K562 (cell line): ENCODE measurements at regions not wholly inside any gene's neighbourhood (a gene's known extent, or its start where the extent isn't known, plus 50 kb on each side); places are given as distances from the start of the nearest gene placed in this dataset.
A peak's percentile ranks its signal among the peaks of the same experiment; 100 is the strongest.

Experiments
- ATAC-seq: fragments of 200-7000 bp; cut with Tn5 transposase; 3 replicates; pipeline ENCODE4 v1.9.1; 2020; ENCODE audit warnings: moderate library complexity
- BruUV-seq: library from RNA; stranded (reverse); fragments of 400-500 nt; replicated peaks from 2 replicates; lab custom pipeline; 2021; lab: Mats Ljungman, UMichigan
- CTCF ChIA-PET: fragments of 300-600 bp; formaldehyde crosslinking; extraction: SDS; loops from one replicate; lab custom pipeline; 2021; ENCODE audit warnings: low intra/inter-chr PET ratio; lab: Yijun Ruan, JAX
- POLR2A ChIA-PET: fragments of 300-600, 350-650 bp; sonication (Branson Sonifier 250); formaldehyde crosslinking; extraction: SDS; loops from one replicate; lab custom pipeline; 2021; ENCODE audit warnings: antibody characterized with exemption, inconsistent platforms; lab: Yijun Ruan, JAX
- DNase-seq, 4 experiments: peaks; one replicate each; pipeline versions ENCODE4 v3.0.0 to v3.0.0-alpha.2; 2011 to 2018; ENCODE audit warnings: low spot score in 3 of 4, mixed read lengths in 3 of 4; ENCODE audit errors: extremely low read depth in 1 of 4
- FAIRE-seq: peaks from 2 replicates; lab custom pipeline; 2011; peaks lifted over from hg19 to GRCh38; lab: Jason Lieb, UNC
- H2AFZ ChIP-seq: 2 replicates; pipeline ENCODE4 v1.6.0; 2011; ENCODE audit warnings: low read depth, low read length, control low read depth, inconsistent platforms
- H3K27ac ChIP-seq: fragments of 200-600 bp; 3 replicates; pipeline ENCODE4 v1.8.0; 2011; ENCODE audit warnings: low read depth, mild to moderate bottlenecking, control low read depth, inconsistent platforms, low read length, moderate library complexity, mixed read lengths; ENCODE audit errors: extremely low read depth
- H3K27me3 ChIP-seq, 2 experiments: fragments of 300-600 bp in 1 of 2; 2 replicates in 1 of 2; 3 replicates in 1 of 2; pipeline versions ENCODE4 v1.6.0 to v1.8.0; 2011; ENCODE audit warnings: inconsistent platforms in 2 of 2, low read length in 2 of 2, mild to moderate bottlenecking in 1 of 2, mixed read lengths in 1 of 2, moderate library complexity in 1 of 2; ENCODE audit not compliant: control insufficient read depth in 2 of 2, insufficient read depth in 2 of 2
- H3K36me3 ChIP-seq: fragments of 300-600 bp; 3 replicates; pipeline ENCODE4 v1.8.0; 2011; ENCODE audit warnings: mild to moderate bottlenecking, low read length, inconsistent platforms; ENCODE audit not compliant: control insufficient read depth, insufficient read depth
- H3K4me1 ChIP-seq, 2 experiments: fragments of 200-600 bp in 1 of 2; replicated peaks in 1 of 2; 2 replicates in 1 of 2; 3 replicates in 1 of 2; pipeline versions ENCODE4 v1.5.1 to v1.8.0; 2011; ENCODE audit warnings: inconsistent platforms in 2 of 2, low read length in 2 of 2, mild to moderate bottlenecking in 1 of 2, mixed read lengths in 1 of 2, moderate library complexity in 1 of 2; ENCODE audit not compliant: control insufficient read depth in 2 of 2, insufficient read depth in 2 of 2
- H3K4me2 ChIP-seq: 2 replicates; pipeline ENCODE4 v1.6.1; 2011; ENCODE audit warnings: low read length, control low read depth, inconsistent platforms, mixed read lengths; ENCODE audit not compliant: insufficient read depth
- H3K4me3 ChIP-seq: fragments of 200-600 bp; sonication (generic), shearing (Covaris generic); 2 replicates; pipeline ENCODE4 v1.5.1; 2016; ENCODE audit warnings: control low read depth, inconsistent platforms
- H3K79me2 ChIP-seq: fragments of 200-600 bp; 3 replicates; pipeline ENCODE4 v1.8.0; 2011; ENCODE audit warnings: low read length, inconsistent platforms; ENCODE audit not compliant: control insufficient read depth, insufficient read depth
- H3K9ac ChIP-seq, 2 experiments: 2 replicates each; pipeline versions ENCODE4 v1.6.0 to v1.6.1; 2011; ENCODE audit warnings: low read depth in 2 of 2, low read length in 2 of 2, control low read depth in 1 of 2, inconsistent platforms in 1 of 2, mild to moderate bottlenecking in 1 of 2, mixed read lengths in 1 of 2; ENCODE audit not compliant: insufficient read depth in 1 of 2
- H3K9me1 ChIP-seq: one replicate; pipeline ENCODE4 v1.6.0; 2011; ENCODE audit warnings: inconsistent platforms, mild to moderate bottlenecking, low read length, moderate library complexity; ENCODE audit not compliant: control insufficient read depth, insufficient read depth
- H3K9me3 ChIP-seq: replicated peaks from 2 replicates; pipeline ENCODE4 v1.5.1; 2011; ENCODE audit warnings: low read depth, low read length, inconsistent platforms; ENCODE audit not compliant: control insufficient read depth, insufficient read depth
- H4K20me1 ChIP-seq: replicated peaks from 2 replicates; pipeline ENCODE4 v1.6.1; 2011; ENCODE audit warnings: low read length, inconsistent platforms, mixed read lengths; ENCODE audit not compliant: control insufficient read depth, insufficient read depth
- EGR1 ChIP-seq: fragments of 450-650 bp; conservative IDR thresholded peaks from 2 replicates; pipeline ENCODE4 v1.6.1; 2017; ENCODE audit warnings: mild to moderate bottlenecking
- HDAC3 ChIP-seq: fragments of 450-650 bp; IDR thresholded peaks from 2 replicates; pipeline ENCODE4 v1.6.1; 2018; ENCODE audit warnings: borderline replicate concordance, mild to moderate bottlenecking, moderate library complexity; ENCODE audit not compliant: partially characterized antibody
- HDAC6 ChIP-seq: IDR thresholded peaks from 2 replicates; pipeline ENCODE4 v1.6.1; 2012; ENCODE audit warnings: low read depth, mild to moderate bottlenecking, control low read depth, inconsistent platforms, low read length, moderate library complexity
- NR2C2 ChIP-seq, 2 experiments: fragments of 200-800 bp in 1 of 2; sonication (Bioruptor generic) in 1 of 2; sonication (generic) in 1 of 2; formaldehyde crosslinking in 1 of 2; IDR thresholded peaks; 2 replicates each; pipeline versions ENCODE4 v1.6.1 to v1.8.0; 2016 to 2022; ENCODE audit warnings: mild to moderate bottlenecking in 1 of 2, missing compliant biosample characterization in 1 of 2, missing genetic modification characterization in 1 of 2, missing genetic modification reagents in 1 of 2
- TRIM24 ChIP-seq, 2 experiments: fragments of 450-650 bp; IDR thresholded peaks; 2 replicates each; pipeline ENCODE4 v1.6.1; 2016
- TRIM28 ChIP-seq: fragments of 450-650 bp; IDR thresholded peaks from 2 replicates; pipeline ENCODE4 v1.6.1; 2017
- UBTF ChIP-seq, 2 experiments: IDR thresholded peaks; 2 replicates each; pipeline ENCODE4 v1.6.1; 2012; ENCODE audit warnings: improper control_type of control experiment in 2 of 2, low read depth in 2 of 2, low read length in 2 of 2, borderline replicate concordance in 1 of 2
- WGBS: fragments of 100-300 bp; shearing (Covaris generic); methylation state at CpG from one replicate; pipeline ENCODE4 v1.1.6; 2016; ENCODE audit warnings: low coverage, mixed read lengths; ENCODE audit not compliant: insufficient coverage; ENCODE audit errors: missing lambda C conversion rate; 5-methylcytosine and 5-hydroxymethylcytosine counted together
- in situ Hi-C: fragments of 300-500 bp; cut with MboI; formaldehyde crosslinking; loops from 4 replicates; pipeline ENCODE4 v1.15.0; 2018; ENCODE audit warnings: inconsistent platforms, mixed read lengths
- intact Hi-C: fragments of 100-400 bp; cut with micrococcal nuclease; formaldehyde crosslinking; loops from 2 replicates; pipeline ENCODE4 v1.14.2; 2022

DNA sequence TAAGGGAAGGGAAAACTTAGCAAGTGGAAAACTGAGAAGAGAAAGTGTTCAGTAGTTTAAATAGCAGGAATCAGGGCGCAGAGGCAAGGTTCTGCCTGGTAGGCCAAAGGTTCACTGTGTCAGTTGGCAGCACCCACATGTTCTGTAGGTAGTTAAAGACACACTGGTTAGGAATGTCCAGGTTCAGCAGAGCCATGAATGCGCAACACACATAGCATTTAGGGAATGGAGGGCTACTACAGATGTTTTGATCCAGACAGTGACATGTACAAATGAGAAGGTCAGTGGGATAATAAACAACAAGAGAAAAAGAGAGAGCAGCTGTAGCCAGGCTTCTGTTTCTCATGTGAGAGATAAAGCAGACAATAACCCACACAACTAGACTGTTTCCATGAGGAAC is 56.2 kb upstream of the ARHGAP42 start:
- Histone ChIP-seq H3K9me3 (no peaks in the 10 kb centered on the region), H3K4me3 (no peak overlapping the region), H3K36me3 (no peaks in the 10 kb centered on the region), H3K27me3 (no peaks in the 10 kb centered on the region), H3K9ac (no peak overlapping the region), H2AFZ (peak overlapping the region; percentile 7; the same call in 1 of the 2 replicates), H3K4me2 (no peak overlapping the region), H3K79me2 (no peaks in the 10 kb centered on the region), H3K9me1 (no peaks in the 10 kb centered on the region), H4K20me1 (no peaks in the 10 kb centered on the region), H3K4me1 (peaks cover 0 to 13% of the 10 kb centered on the region in 2 experiments; a peak in 3 of 5 replicates), H3K27ac (no peak overlapping the region)
- intact Hi-C loops (no loop called here), in situ Hi-C loops (no loop called here)
- ATAC-seq (no peak), FAIRE-seq (no peak), DNase-seq (no peak)
- BruUV-seq = no TSS peak
- WGBS = 33% methylated on average over 2 of the region's 2 CpGs
- TF ChIP-seq HDAC6 = no peak
- TF ChIP-seq HDAC3 = no peak
- TF ChIP-seq TRIM24 (IDR thresholded peaks at IDR 0.05) = no peak
- no peak for TF ChIP-seq EGR1
- TF ChIP-seq TRIM28 = no peak
- no peak for TF ChIP-seq UBTF (IDR thresholded peaks at IDR 0.05; ENCODE audit: borderline replicate concordance in 1 of 2, low read depth in 2 of 2, low read length in 2 of 2)
- TF ChIP-seq NR2C2 (CRISPR knock-in tag; IDR thresholded peaks at IDR 0.05) = no peak
- TF ChIP-seq NR2C2 (tag; IDR thresholded peaks at IDR 0.05) = no peak
- ChIA-PET CTCF (no interaction called here), POLR2A (no interaction called here)
